GM21367 (cell line): ENCODE measurements at regions not wholly inside any gene's neighbourhood (a gene's known extent, or its start where the extent isn't known, plus 50 kb on each side); places are given as distances from the start of the nearest gene placed in this dataset.
"Not testable (repeated sequence)": the region's sequence is repeated elsewhere in the genome, so short reads cannot be mapped to it uniquely, and the experiment has no call there.

Experiments used
- ATAC-seq: cut with Tn5 transposase; IDR thresholded peaks from one replicate; pipeline ENCODE4 v1.9.1; 2021; ENCODE audit not compliant: unreplicated experiment

DNA sequence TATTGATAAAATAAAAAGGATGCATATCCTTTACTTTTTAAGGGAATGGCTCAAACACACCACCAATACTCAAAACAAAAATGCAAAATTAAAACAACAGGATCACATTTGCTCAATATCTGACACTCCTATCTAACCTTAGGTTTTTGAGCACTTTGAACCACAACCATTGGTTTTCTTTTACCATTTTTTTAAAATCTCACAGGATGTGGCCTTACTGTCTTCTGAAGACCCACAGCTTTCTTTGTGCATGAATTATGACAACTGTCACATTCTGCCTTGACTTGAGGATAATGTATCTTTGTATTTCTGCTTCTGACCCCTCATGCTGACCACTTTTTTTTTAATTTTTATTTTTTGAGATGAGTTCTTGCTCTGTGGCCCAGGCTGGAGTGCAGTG, 461.1 kb upstream of the NRP1 start:
- ATAC-seq, result no peak

DNA sequence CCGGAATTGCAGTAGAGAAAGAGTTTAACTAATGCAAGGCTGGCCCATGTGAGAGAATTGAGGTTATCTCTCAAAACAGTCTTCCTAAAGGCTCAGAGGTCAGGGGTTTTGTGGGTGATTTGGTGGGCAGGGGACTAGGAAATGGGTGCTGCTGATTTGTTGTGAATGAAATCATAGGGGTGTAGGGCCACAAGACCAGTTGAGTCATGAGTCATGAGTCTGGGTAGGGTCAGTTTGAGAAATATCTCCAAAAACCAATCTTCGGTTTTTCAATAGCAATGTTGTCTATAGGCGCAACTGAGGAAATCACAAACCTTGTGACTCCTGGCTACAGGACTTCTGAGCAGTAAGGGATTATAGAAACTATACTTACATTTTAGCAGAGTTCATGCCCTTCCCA, 460.0 kb upstream of the NRP1 start:
- ATAC-seq, result no peak

DNA sequence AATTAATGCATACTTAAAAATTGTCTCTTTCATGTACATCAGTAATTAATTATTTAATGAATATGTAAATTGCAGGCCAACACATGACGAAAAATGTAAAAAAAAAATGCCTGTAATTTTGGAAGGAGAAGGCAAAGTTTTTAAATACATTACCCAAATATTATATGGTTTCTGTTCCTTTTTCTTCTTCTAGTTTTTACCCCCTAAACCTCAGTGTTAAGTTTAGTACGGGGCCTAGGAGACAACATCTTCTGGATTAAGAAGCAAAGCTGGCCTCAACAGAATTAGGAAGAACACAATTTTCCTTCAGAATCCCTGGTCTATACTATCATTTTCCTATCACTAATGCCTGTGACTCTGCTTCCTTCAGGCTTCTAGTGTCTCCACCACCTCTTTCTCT, 459.3 kb upstream of the NRP1 start:
- ATAC-seq, result no peak

DNA sequence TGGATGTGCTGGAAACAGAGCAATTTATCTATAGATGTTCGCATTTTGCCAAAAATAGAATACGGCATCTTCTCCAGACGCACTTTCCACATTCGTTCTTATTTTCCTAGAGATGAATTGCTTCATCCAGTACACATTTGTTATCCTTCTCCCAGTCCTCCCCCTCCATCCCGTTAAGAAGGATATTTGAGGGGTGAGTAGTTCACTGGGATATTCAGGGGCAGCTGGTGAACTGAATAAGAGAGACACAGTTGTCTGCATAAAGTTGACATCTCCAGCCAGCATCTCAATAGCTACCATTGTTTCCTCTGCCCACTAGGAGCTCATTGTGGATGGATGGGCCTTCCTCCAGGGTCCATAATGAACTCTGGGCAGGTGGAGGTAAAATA, 456.8 kb upstream of the NRP1 start:
- no peak for ATAC-seq

DNA sequence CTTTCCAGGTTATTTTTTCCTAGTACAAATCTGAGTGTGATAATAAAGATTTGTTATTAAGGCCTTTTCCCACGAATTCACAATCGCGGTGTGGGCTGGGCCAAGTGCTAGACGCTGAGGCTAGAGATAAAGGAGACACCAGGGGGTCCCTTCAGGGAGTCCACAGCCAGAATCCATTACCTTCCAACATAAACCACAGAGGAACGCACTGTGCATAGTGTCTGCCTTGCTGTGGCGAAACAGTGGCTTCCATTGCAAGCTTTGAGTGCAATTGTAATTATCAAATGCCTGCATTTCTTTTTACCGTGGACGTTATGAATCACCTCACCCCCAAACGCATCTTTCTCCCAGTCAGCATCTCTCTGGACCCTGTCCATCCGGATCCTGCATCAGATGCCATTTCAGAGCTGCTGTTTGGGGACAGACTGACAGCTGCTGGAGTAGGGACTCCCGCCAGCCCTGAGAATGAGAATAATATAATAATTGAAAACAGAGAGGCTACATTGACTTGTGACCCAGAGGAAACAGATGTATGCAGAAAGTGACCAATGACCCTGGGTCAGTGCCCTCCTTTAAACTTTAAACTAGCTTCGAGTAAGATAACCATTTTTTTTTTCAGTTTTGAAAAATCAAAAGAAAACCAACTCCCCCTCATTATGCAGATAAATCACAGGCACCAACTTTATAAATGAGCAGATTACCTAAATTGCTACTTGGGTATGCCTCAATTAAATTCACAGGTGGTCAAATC, 456.2 kb upstream of the NRP1 start:
- no peak for ATAC-seq

DNA sequence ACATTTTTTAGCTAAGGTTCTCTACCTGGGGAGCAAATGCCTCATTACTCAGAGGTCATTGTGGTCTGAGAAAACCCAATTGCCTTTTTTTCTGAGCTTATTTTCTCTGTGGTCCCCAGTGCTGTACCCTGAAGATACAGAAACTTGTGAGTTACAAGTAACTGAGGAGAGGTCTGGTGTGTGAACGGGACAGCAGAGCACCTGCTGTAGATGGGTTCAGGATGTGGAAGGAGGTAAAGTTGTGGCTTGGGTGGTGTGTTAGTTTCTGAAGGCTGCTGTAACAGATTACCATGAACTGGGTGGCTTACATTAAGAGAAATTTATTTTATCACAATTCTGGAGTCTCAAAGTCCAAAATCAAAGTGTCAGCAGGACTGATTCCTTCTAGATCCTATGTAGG, 449.1 kb upstream of the NRP1 start:
- ATAC-seq, result no peak

DNA sequence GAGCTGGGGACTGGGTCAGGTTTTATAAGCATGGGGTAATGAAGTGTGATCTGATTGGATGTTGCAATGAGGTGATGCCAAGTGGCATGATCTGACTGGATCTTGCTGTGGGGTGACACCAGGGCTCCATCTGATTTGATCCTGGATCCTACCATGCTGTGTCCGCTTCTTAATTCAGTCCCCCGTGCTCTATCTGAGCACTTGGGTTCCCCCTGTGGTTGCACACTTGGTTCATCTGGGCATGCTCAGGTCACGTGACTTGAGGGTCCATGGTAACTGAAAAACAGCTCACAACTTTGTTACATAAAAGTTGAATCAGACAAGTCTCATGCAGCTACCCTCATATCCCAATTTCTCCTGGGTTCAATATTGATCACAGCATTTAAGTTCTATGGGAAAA, 448.6 kb upstream of the NRP1 start:
- ATAC-seq, result no peak

DNA sequence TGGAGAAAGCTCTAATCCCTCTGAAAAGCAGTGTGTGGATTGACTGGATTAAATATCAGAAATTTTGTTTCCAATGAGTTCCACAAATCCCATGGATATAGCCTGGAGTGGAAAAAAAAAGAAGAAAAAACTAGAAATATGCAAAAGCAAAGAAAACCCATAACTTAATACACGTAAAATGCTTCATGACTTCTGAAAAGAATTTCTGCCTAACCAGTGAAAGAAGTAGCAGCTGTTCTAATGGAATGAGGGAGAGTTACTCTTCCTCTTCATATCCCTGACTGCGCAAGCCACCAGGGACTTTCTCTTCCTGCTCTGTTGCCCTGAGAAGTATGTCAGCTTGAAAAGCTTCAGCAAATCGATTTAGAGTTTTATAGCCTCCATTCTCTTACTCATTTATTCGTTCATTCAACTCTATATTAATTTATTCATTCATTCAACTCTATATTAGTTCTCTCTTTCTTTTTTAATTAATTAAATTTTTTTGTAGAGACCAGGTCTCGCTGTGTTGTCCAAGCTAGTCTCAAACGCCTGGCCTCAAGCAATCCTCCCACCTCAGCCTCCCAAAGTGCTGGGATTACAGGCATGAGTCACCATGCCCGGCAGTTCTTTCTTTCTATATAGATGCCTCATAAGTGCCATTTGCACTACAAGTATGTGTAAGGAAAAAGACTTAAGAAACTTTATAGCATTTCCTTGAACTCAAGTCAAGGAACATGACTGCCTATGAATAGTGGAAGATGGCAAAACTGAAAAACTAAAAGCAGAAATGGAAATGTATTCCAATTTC, 447.3 kb upstream of the NRP1 start:
- ATAC-seq, result no peak

DNA sequence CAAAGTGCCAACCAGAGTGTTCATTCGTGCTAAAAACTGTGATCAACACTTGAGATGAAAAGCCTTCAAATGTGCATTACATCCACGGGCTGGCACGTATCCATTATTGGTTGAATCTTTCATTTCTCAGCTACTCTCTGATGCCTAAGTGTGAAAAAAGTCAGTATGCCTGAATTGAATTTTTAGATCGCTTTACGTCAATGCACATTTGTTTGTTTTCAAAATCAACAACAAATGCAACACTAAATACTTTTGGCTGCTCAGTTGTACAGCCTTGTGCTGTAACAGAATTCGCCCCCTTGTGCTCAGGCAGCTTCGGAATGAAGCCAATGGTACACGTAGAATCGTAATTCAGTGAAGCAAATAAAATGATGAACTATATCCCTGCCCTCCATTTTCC, 446.5 kb upstream of the NRP1 start:
- no peak for ATAC-seq

DNA sequence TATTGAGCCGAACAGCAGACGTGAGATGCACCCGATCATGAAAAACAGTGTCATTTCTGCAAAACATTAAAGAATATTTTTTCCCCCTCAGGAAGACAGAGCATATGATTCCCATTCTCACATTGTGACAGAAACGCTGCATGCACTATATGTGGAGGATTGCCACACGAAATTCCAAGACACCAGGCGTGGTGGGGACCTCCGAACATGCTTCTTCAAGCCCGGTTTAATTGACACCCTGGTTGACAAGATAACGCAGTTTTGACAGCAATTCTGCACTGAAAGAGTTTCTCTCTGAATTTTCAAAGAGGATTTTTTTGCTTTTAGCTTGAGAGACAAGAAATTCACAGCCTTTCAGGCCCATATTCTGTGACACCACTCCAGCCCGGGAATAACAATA, 442.8 kb upstream of the NRP1 start:
- no peak for ATAC-seq

DNA sequence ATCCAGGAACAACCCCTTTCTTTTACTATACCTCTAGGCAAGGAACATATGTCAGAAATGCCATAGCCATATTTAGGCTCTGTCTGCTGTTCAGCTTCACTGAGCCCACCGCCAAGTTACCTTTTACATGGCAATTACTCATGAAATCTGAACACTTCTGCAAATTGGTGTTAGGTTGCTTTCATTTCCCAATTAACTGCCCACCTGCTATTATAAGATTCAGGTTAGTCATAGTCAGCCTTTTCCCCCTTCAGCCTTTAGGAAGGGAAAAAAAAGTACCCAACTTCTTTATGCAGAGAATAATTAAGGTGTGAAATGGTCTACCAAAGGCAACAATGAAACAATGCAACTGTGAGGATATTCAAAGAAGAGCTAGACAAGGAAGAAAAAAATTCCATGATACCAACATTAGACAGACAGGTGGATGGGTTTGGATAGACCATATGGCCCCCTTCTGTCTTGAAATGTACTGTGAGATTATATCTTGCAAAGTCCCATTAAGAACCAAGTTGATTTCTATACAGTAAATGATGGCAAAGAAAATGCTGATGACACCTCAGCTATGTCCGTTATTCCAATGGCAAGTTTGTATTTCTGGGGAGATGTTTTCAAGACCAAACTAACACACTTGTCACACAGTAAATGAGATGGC, 442.1 kb upstream of the NRP1 start:
- ATAC-seq, result no peak

DNA sequence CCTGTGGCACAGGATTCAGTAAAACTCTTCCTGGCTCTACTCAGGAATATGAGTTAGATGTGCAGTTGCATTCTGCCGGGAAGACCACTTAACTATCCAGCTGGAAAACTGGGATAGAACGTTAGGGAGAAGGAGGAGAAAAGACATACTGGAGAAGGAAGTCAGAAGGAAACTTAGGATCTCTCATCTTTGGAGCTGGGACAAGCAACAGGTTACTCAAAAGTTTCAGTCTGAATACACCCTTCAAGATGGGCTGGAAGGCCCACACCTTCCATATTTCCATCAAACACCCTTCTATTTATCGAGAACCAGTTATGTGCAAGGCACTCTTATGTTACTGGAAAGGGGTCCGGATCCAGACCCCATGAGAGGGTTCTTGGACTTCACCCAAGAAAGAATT, 440.4 kb upstream of the NRP1 start:
- no peak for ATAC-seq

DNA sequence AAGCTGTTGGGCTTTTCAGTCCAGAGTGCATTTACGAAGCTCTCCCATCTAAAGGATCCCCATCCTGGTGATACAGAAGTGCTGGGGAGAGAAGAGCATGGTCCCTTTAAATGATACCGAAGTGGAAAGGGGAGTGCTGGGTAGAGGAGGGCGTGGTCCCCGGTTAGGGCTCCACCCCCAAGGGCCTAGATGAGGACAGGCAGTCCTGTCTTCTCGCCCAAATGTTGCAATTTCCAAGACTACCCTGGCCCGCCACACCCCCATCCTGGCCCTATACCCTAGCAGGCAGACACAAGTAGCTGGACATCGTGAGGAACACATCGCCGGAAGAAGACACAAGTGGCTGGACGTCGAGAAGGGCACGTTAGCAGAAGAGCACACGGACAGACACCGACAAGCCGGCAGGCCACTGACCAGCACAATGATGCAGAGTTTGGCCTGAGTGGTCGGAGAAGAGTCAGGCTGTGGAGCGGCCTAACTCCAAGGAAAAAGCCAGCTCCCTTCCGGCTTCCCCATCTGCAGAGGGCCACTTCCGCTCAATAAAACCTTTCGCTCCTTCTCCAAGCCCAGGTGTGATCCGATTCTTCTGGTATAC, 439.5 kb upstream of the NRP1 start:
- no peak for ATAC-seq

DNA sequence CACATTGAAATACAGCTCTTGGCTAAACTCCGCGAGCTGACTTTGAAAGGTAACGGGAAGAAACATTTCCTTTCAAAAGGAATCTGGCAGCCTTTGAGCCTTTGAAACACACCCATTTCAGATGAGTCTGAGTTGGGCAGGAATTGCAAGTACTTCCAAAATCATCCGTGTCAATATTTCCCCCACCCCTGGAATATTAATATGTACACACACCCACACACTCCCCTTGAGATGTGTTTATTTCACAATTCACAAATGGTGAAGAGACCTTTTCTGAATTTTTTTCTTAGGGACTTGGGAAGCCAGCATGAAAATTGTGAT, 438.7 kb upstream of the NRP1 start:
- no peak for ATAC-seq

DNA sequence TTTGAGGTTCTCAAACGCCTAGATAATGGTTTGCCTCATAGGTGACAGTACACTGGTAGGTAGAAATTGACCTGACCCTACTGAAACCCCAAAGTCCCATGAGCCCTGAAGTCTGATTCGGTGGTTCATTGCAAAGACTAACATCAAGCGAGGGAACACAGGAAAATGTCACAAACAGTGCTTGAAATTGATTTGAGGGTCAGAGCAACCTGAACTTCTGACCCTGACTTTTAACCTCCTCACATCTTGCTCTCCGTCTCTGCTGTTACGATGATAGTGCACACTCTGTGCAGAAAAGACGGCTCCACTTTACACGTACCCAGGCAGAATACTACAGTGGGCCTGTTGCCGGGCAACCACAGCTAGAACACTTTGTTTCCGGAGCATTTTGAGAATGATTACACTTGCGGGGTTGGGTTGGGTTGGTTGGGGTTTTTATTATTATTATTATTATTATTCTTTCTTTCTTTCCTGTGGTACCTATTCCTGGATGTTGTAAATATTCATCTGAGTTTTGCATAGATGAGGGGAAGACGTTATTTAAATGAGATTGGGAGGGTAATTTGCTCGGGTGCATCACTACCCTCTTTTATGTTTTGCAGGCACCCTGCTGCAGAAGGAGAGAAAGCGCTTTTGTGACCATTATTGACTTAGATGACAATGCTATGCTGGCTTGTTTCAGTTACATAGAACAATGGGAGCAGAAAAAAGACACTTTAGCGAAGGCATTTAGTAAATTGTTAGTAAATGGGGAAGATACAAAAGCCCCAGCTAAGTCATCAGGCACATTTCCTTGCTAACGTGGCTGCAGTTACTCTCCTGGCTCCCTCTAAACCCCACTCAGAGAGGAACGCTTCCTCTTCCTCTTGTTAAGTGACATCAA, 438.1 kb upstream of the NRP1 start:
- no peak for ATAC-seq

DNA sequence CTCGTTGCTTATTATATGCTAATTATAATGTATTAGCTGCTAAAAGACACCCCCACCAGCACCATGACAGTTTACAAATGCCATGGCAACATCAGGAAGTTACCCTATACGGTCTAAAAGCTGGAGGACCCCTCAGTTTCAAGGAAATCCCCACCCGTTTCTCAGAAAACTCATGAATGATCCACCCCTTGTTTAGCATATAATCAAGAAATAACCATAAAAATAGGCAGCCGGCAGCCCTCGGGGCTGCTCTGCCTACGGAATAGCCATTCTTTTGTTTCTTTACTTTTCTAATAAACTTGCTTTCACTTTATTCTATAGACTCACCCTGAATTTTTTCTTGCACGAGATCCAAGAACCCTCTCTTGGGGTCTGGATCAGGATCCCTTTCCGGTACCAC, 437.4 kb upstream of the NRP1 start:
- ATAC-seq, result not testable (repeated sequence)

DNA sequence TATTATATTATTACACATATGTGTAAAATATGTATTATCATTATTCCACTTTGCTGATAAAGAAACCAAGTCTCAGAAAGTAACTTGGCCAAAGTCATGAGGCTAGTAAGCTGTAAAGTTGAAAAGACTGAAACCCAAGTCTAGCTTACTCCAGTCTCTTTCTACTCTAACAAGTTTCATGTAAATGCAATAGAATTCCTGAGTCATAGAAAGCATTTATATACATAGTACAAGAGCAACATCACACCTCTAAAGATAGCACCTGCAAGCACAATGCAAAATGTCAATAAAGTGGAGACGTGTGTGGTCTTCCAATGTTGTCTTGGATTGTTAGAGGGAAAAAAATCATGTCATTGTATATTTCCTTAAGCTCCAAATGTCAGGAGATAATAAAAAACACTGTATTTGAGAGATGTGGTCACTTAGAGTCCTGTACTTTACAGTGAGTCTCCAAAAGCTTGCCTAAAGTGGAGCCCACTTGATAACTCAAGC, 430.3 kb upstream of the NRP1 start:
- ATAC-seq, result no peak

DNA sequence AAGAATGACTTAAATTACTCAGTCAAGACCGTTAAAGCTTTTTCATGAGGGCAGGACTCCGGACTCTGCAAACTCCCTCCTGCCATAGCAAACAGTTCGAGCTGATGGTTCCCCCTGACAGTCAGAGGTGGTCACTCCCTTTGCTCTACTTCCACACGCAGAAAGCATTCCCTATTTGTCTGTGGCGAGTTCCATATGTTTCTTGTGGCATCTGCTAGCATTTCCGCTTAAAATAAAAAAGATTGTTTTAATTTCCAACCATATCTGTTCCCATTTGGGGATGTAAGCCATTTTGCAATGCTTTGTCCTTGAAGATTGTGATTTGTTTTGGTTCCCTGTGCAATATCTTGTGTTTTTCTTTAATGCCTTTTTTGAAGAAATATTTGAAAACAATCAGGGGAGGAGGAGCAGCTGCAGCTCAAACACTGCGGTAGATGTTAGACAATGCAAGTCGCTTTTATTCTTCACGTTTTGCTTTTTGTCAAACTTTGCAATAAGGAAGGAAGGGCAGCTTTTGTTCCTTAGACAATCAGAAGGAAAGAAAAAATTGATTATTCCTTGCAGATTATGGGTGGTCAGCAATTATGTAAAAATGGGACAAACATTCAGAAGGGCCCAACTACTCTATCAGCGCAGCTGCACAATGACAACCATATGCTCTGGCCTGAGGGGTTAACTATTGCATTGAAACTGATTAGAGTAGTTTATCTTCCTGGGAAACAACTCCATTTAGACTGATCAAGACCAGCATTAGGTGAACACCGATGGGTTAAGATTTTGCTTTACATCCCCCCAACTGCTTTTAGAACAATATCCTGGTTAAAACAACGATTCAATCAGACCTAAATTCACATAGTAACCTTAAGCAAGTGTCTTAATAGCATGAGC, 425.8 kb upstream of the NRP1 start:
- ATAC-seq, result no peak

DNA sequence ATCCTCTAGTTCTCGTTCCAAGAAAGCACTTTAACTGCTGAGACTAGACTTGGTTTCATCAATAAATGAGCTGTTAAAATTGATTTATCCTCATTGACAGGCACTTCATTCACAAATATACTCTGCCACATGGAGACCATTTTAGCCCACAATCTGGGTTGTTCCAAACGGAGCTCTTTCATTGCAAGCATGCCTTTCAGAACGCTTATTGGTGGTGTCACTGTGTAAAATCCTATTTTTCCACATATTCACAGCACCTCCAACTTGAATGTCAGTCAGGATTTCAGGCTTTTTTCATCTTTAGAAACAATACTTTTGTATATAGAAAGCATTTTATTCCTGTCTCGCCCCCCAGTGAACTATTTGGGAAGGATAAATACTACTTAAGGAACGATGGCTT, 424.7 kb upstream of the NRP1 start:
- no peak for ATAC-seq

DNA sequence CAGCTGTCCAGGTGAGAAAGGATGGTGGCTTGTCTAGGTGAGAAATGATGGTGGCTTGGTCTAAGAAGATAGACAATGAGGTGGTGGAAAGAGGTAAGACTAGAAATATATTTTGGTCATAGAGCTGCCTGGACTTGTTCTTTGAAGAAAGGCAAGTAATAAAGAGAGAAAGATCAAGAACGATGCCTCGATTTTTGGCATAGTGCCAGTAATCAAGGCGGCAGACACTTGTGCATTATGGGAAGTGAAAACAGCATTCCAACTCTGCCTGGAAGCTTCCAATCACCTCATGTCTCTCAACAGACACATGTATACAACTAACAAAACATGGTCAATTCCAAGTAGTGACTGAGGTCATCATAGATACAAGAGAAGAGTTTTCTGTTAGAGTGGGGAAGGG, 423.8 kb upstream of the NRP1 start:
- no peak for ATAC-seq
